ENCODE measurements at regions not wholly inside any gene's neighbourhood (a gene's known extent, or its start where the extent isn't known, plus 50 kb on each side); places are given as distances from the start of the nearest gene placed in this dataset.
A peak's percentile ranks its signal among the peaks of the same experiment; 100 is the strongest.

DNA sequence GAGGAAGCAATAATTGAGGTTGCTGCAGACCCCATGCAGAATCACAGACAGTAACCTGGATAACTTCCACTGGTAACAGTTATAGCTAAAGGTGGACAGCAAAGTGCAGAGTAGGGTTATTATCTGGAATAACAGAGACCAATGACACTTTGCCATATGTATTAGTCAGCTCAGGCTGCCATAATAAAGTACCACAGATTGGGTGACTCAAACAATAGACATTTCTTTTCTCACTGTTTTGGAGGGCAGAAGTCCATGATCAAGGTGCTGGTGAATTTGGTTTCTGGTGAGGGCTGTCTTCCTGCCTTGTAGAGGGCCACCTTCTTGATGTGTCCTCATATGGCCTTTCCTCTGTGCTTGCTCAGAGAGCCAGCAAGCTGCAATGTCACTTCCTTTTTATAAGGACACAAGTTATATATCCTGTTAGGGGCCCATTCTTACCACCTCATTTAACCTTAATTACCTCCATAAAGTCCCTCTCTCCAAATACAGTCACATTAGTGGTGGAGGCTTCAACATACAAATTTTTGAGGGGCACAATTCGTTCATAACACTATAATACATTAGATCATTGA lies 191.0 kb upstream of the LRP1B start:
- DNase-seq (ENCODE audit: low read depth) = no peak

- no peak for DNase-seq (ENCODE audit: low read depth)
Observed at GRCh38 chr2:142320067-142320466, 189.3 kb upstream of the LRP1B start.

GRCh38 chr2:142316049-142316448 lies 185.2 kb upstream of the LRP1B start:
- DNase-seq (ENCODE audit: low read depth) = no peak

- no peak for DNase-seq (ENCODE audit: low read depth)
Observed at GRCh38 chr2:142315346-142315745, 184.5 kb upstream of the LRP1B start.

DNA sequence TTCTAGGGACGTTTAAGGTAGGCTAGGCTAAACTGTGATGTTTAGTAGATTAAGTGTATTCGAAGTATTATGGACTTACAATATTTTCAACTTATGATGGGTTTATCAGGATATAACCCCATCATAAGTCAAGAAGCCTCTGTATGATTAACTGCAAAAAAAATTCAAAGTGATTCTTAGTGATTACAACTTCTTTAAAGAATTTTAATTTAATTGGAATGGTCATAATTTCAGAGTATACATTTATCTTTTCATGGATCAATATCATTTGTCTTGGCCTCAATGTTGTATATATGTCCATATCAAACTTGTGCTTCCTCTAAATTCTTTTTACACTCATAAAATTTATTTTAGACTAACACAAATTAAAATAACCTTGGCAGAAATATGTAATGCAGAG lies 183.3 kb upstream of the LRP1B start:
- no peak for DNase-seq (ENCODE audit: low read depth)

DNA sequence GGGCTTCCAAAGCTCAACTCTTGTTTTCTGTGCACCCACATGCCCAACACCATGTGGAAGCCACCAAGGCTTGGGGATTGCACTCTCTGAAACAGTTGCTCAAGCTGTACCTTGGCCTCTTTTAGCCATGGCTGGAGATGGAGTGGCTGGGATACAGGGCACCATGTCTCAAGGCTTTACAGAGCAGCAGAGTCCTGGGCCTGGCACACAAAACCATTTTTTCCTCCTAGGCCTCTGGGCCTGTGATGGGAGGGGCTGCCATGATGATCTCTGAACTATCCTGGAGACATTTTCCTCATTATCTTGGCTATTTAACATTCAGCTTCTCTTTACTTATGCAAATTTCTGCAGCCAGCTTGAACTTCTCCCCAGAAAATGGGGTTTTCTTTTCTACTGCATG lies 179.7 kb upstream of the LRP1B start:
- DNase-seq (ENCODE audit: low read depth) = no peak

DNA sequence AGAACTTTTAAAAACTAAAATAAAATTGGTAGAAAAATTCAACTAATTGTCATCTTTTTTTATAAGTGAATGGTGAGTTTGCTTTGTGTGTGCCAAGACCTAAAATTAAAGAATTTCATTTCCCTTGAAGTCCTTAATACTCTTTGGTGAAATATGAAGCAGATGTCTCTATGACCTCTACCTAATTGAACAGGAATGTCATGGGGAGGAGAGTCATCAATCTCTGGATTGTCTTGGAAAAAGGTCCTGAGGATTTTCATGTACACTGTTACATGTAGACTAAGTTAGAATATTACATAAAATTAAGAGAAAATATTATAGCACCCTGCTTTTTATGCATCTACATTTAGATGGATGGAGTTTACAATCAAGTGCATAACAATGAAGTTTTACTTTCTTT lies 177.9 kb upstream of the LRP1B start:
- no peak for DNase-seq (ENCODE audit: low read depth)

DNA sequence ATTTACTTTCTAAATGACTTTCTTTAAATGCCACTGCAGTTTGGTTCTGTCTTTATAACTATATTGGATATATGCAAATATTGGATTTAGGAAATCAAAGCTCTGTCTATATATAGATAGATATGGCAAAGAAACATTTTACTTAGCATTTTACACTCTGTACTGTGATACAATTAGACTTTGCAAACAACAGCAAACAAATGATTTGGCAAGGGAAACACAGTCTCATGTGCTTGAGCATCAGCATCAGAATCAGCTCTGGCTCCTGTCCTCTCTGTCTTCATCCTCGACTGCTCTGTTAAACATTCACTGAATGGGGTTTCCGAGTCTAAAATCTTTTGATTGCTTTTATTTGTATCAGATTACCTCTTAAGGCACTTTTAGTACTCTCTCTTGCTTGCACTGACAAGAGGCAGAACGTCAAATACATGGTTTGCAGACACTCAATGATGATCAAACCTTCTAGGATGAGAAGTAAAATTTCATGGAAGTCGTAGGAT lies 176.8 kb upstream of the LRP1B start:
- no peak for DNase-seq (ENCODE audit: low read depth)

DNA sequence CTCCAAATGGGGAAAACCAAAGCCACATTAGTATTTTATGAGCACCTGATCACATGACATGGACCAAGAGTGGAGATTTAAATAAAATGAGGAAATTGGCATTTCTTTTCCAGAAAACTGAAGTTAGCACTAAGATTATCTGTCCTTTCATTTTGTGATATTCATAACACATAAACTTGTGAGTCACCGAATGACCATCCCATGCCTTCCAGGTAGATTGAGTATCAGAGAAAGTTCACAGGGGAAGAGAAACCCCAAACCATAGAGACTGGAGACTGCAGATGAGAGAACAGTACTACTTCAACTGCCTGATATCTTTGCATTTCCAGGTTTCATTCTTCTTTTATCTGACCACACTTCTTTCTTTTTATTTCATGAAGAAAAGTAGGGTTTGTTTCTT lies 176.3 kb upstream of the LRP1B start:
- no peak for DNase-seq (ENCODE audit: low read depth)

DNA sequence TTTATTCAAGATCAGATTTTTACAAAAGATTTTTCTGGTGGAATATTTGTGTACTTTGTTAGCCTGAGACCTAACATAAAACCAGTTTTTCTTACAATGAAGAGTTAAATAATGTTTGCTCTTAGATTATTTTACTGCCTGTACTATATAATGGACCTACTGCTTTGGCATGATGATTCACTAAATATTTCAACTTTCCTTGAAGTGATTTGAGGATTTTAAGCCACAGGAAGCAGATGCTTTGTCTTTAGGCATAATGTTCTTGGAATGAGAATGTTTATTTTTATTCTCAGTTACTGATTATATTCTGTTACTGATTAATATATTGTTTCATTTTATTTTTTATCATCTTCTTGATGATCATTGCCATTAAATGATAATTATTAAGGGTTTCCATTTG lies 175.3 kb upstream of the LRP1B start:
- DNase-seq (ENCODE audit: low read depth) = no peak

DNA sequence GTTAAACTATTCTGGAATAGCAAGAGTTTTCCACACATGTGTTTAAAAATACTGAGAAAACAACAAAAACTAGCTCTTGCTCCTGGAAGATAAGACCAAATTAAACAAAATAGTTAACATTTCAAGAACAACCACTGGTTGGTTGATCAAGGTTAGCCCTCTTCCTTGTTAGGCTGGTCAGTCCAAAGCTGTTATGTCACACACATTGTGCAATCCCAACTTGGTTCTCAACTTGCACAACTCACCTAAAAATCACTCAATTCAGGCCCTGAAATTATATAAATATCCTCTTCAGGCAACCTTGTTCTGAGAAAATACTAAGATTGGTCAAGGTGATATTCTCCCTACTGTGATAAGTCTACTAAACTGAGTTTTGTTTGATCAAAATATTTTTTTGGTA lies 169.7 kb upstream of the LRP1B start:
- DNase-seq (ENCODE audit: low read depth) = no peak

GRCh38 chr2:142299021-142299420 lies 168.2 kb upstream of the LRP1B start:
- no peak for DNase-seq (ENCODE audit: low read depth)

GRCh38 chr2:142294225-142294624 lies 163.4 kb upstream of the LRP1B start:
- no peak for DNase-seq (ENCODE audit: low read depth)

DNA sequence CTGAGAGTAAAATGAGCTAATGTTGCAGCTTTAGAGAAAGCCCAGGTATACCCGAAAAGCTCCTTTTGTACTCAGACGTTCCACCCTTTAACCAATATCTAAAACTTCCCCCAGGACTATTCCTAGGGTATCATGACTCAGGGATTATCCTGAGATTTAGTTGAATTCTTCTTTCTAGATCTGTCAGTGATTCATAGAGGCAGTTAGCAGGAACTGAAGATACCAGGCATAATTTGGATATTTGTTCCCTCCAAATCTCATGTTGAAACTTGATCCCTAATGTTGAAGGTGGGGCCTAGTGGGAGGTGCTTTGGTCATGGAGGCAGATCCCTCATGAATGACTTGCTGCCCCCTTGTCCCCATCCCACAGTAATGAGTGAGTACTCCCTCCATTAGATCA lies 161.2 kb upstream of the LRP1B start:
- DNase-seq (ENCODE audit: low read depth) = no peak

GRCh38 chr2:142290931-142291330 lies 160.1 kb upstream of the LRP1B start:
- no peak for DNase-seq (ENCODE audit: low read depth)

DNA sequence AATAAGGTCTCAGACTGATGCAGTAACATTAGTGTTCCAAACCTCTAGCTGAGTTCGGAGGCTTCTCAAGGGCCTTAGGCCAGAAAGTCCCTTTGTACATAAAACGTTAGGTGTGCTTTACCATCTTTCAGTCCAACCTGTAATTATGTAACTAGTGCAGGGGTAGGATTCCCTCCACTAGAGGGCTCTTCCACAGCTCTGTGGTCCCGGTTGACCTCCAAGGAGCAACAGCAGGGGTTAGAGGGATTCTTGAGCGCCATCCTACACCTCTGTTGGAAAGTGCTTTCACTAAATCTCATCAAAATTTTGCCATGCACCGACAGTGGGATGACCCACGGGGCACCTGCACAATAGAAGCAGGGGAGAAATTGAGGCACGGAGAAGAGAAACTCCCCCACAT lies 155.8 kb upstream of the LRP1B start:
- DNase-seq (ENCODE audit: low read depth) = no peak

DNA sequence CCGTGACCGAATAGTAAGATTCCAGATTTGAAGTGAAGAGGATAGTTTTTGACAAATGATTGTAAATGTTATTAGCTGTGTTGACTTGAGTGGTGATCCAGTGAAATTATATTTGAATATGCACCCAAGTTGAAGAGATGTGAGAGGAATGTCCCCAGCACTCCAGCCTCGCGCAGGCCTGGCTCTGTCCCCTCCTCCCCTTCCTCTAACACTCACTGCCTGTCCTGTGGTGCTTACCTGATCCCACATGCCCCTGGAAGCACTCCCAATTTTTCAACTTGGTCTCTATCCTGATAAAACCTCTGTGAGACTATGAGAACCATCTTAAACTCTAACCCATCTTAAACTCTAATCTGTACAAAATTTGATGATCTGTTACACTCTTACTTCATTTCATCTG lies 154.7 kb upstream of the LRP1B start:
- no peak for DNase-seq (ENCODE audit: low read depth)

- DNase-seq (ENCODE audit: low read depth) = peak; percentile 1
Observed at GRCh38 chr2:142284336-142284735, 153.5 kb upstream of the LRP1B start.

GRCh38 chr2:142280831-142281230 lies 150.0 kb upstream of the LRP1B start:
- DNase-seq (ENCODE audit: low read depth) = no peak

GRCh38 chr2:142270990-142271389 lies 140.2 kb upstream of the LRP1B start:
- DNase-seq (ENCODE audit: low read depth) = no peak

DNA sequence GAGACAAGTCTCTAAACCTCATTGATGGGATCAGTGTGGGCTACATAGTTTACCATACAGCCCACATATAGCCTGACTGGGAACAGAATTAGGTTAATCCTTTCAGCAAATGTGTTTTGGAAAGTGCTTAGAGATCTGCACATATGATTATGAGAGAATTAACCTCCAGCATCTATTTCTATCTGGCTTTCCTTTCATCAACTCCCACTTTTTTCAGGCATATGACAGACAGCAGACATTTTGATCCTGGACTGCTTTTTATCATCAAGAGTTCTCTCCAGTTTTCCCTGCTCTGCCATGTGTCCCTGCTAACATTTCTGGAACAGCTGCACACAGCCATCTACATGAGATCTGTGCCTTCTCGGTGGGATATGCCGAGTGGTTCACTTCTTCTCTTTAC lies 139.5 kb upstream of the LRP1B start:
- no peak for DNase-seq (ENCODE audit: low read depth)

DNA sequence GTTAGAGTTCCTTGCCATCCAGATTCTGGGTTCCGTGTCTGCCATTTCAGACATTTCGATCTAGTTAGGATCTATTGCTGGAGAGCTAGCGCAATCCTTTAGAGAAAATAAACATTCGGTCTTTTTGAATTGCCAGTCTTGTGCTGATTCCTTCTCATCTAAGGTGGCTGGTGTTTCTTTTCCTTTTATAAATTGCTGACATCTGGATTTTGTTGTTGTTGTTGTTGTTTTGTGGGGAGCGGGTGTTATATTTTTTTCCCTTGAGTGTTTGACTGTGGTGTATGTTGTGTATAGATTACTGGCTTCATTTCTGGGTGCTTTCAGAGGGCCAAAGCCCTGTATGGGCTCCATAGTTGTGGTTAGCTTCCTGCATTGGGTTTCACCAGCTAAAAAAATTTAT lies 128.5 kb upstream of the LRP1B start:
- no peak for DNase-seq (ENCODE audit: low read depth)

DNA sequence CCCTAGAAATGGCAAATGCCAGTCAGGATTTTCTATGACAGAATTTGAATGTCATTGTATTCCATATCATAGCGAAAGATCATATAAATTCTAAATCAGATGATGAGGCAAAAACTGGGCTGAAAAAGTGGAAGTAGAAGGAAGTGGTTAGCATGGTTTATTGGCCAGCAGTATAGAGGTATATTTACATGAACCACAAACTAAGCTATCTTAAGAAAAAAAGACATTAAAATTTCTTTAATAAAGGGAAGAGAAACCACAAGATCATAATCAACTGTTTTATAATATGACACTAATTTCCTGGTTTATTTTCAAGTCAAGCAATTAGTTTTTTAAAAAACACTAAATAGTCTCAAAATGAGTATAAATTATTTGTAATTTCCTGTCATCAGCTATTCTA lies 123.2 kb upstream of the LRP1B start:
- DNase-seq (ENCODE audit: low read depth) = no peak

DNA sequence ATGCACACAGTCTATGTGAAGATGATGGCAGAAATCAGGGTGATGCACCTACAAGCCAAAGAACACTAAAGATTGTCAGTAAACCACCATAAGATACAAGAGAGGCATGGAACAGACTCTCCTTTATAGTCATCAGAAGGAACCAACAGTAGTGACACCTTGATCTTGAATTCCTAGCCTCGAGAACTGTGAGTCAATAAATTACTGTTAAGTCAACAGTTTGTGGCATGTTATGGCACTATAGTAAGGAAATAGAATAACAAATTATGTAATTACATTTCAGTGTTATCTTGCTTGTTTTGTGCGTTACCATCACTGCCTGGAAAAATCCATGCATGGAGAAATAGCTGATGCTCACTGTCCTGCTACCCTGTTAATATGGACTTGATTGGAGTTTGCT lies 110.2 kb upstream of the LRP1B start:
- no peak for DNase-seq (ENCODE audit: low read depth)

GRCh38 chr2:142236181-142236580 lies 105.4 kb upstream of the LRP1B start:
- no peak for DNase-seq (ENCODE audit: low read depth)

Measured in GM04504 (cell line).